GM19328 (cell line): ENCODE measurements at regions not wholly inside any gene's neighbourhood (a gene's known extent, or its start where the extent isn't known, plus 50 kb on each side); places are given as distances from the start of the nearest gene placed in this dataset.
"Not testable (repeated sequence)": the region's sequence is repeated elsewhere in the genome, so short reads cannot be mapped to it uniquely, and the experiment has no call there.

ENCODE experiments used
- ATAC-seq: cut with Tn5 transposase; IDR thresholded peaks from one replicate; pipeline ENCODE4 v1.9.1; 2021; ENCODE audit warnings: mild to moderate bottlenecking, moderate library complexity; ENCODE audit not compliant: unreplicated experiment

DNA sequence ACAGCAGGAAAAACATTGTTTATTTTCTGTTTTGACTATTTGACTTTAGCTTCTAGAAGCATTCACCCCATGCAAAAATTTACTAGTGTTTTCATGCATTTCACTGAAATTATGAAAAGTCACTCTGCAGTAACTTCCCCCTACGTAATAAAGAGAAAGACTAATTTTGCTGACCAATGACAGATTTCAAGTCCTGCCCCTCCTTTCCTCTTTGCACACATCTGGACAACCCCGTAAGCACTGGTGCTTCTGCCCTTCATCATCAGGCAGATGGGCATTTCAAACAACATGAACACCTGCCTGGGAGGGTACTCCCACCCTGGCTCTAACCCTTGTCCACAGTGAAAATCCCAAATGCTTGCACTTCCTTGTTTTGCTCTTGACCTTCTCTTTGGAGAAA, 815.0 kb upstream of the ID2 start:
- no peak for ATAC-seq

DNA sequence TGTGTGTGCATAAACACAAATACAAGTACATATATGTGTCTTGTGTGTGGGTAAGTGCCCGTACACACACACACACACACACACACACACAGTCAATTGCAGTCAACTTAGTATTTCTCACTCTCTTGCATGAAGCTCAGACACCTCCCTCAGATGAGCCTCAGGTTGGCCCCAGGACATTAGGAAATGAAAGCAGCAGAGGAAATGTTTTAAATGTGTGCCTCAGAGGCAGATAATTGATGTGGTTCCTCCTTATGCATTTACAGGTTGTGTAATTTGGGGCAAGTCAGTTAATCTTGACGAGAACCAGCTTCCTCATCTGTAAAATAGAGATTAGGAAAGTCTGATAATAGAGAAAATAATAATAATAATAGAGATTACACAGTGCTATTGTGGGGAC, 814.0 kb upstream of the ID2 start:
- ATAC-seq, result no peak

DNA sequence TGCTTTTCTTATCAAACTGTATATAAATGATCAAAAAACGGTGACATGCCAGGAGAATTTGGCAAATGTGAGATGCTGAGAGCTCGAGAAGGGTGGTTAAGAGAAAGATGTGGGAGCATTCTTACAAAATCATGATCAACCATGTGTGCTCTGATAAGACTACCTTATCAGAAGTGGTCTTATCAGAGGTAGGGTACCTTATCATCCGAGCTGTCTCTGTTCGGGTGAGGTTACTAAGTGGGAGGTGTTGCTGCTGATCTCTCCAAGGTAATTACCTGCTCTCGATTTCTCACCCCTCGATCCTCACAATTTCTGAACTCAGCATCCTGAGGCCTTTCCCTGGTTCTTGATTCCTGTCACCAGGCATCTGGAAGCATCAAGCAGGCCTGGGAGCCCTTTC, 813.0 kb upstream of the ID2 start:
- ATAC-seq, result no peak

DNA sequence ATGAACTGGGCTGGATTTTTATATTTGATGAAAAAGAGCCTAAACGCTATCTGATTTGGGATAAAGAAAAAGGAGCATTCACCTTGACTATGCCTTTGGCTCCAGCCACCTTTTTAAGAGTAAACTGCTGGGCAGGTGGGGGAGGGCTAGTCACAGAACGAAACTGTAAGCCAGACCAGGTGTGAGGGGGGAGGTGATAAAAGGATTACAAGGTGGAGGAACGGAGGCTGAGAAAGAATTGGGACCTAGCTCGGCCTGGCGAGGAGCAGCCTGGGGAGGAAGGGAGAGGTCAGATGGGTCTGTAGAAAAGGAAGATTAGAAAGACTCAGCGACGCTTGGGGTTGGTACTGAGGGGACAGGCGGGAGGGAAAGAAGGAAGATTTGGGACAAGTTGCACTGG, 805.4 kb upstream of the ID2 start:
- ATAC-seq, result not testable (repeated sequence)

DNA sequence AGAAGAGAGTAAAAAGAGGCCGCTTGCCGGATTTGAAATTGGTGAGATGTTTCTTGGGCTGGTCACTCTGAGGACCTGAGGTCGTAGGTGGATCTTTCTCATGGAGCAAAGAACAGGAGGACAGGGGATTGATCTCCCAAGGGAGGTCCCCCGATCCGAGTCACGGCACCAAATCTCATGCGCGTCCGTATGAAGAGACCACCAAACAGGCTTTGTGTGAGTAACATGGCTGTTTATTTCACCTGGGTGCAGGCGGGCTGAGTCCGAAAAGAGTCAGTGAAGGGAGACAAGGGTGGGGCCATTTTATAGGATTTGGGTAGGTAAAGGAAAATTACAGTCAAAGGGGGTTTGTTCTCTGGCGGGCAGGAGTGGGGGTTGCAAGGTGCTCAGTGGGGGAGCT, 803.6 kb upstream of the ID2 start:
- ATAC-seq, result not testable (repeated sequence)

DNA sequence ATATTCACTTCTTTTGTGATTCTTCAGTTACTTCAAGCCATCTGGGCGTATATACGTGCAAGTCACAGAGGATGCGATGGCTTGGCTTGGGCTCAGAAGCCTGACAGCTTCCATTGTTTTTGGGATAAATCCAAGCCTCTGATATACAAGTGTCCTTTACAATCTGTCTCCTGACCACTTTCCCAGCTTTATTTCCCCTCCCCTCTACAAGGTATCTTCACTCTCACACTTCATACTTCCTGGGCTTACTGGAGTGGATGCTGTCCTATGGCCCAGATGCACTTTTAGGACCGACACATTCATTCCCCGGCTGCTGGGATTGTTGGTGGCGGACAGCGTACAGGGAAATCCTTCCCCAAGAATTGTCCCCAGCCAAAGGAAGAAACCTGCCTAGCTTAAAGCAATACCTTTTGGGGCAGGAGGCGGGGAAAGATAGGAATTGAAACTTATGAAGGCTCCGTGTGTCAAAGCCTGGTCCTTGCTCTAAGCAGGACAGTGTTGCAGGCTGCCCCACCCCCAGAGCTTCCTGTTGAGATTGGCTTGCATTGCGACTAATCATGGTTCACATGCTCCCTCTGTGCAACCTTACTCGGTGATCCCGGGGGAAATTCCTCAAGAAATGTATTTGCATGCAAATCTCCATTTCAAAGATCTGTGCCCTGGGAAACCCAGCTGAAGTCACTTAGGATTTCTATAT, 802.9 kb upstream of the ID2 start:
- ATAC-seq, result no peak

DNA sequence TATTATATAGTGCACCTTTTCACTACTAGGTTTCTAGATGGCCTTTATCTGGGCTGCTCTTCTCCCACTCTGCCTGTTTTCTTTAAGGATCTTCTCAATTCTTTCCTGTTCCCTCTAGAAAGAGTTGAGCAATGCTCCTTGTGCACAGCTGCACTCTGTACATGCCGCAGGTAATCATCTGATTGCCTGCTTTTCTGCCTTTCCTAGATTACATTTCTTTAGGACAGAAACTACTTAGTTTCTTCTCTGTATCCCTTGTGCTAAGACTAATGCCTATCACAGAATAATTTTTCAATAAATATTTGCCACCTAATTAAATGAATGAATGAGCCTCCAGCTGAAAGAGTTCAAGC, 802.4 kb upstream of the ID2 start:
- no peak for ATAC-seq

DNA sequence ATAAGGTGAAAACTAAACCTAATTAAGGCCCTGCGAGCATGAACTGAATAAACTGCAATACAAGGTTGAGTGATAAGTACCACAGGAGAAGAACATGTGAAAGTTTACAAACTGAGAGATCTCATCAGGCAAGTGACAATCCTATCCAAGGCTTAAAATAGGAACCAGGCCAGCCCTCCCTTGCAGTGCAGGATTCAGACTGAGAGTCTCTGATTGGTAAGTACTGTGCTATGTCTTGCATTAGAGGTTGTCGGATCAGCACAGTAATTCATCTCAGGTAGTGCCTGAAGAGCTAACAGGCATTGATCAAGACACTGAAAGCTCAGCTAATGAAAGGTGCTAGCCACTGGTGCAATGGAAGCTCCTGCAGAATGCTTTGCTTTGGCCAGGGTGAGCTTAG, 801.7 kb upstream of the ID2 start:
- ATAC-seq, result no peak

DNA sequence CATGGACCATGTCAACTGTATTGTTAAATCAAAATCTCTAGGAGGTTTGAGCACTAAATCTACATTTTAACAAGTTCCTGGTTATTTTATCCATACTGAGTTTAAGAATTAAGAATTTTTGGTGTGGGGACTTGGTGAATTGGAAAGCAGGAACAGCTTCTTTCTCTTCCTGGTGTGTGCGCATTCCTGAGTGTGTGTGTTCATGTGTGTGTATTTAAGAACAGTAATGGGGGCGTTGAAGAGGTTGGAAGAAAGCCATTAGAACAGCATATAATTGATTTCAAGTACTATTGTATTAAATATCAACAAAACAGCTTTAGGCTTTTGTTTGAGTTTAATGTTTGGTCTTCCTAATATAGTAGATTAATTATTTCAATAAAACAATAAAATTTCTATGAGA, 801.3 kb upstream of the ID2 start:
- ATAC-seq, result no peak

DNA sequence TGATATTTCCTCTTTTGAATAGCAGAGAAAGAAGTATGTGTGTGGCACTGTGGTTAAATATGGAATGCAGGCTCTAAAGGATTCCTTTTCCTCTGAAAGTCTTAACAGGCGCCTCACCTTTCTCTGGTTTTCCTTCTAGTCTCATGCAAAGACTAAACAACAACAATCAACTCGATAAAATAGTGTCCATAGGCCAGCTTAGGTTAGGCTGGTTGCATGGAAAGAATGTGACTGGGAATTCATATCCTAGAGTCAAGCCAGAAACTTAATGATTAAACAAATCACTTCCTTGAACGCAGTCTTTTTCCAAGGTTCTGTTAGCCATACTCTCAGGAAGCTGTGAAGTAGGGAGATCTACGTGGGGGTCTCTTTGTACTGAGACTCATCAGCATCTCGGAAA, 800.8 kb upstream of the ID2 start:
- ATAC-seq, result no peak

DNA sequence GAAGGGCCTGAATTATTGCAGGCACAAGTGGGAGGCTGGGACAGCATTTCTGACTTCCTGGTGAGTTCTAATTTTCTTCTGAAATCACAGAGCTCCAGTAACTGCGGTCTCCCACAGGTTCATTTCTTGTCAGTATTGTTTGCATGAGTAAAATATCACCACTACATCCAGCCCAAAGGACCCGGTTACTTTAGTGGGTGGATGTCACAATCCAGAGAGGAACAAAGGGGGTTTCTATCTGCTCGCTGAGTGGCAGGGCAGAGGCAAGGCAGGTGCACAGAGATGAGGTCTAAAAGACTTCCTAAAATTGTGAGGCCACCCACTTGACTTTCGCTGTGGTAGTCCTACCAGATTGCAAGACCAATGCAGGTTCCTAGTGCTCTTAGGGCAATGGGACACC, 800.4 kb upstream of the ID2 start:
- no peak for ATAC-seq

DNA sequence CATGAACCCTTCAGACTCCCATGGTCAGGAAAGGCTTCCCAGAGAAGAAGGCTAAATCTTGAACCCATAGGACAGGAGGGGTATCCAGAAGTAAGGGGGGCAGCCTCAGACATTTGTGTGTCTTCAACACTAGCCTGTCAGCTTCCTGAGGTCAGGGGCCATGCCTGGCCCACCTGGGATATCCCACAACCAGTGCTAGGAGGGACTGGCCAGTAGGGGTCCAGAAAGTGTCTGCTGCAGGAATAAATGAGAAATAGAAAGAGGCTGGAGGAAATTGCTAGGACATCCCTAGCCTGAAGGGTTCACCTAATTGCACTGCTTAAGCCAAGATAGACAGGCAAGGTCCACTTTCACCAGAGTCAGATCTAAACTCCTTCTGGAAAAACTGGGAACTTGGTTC, 799.6 kb upstream of the ID2 start:
- ATAC-seq, result no peak

DNA sequence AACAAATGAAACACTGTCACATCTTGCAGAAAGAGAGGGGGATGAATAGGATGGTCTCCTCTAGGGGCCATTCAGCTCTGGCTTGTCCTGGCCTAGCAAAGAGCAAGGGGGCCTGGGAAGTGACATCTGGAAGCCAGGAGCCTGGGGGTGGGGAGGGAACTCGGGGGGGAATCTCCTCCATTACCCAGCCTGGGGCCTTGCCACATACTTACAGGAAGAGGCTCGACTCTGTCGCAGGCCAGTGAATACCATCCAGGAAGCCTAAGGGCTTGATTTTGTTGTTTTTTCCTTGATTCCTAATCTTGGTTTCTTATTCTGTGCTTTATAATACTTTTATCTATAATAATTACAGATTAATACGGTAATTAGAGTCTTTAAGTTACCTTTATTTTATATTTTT, 797.5 kb upstream of the ID2 start:
- no peak for ATAC-seq

DNA sequence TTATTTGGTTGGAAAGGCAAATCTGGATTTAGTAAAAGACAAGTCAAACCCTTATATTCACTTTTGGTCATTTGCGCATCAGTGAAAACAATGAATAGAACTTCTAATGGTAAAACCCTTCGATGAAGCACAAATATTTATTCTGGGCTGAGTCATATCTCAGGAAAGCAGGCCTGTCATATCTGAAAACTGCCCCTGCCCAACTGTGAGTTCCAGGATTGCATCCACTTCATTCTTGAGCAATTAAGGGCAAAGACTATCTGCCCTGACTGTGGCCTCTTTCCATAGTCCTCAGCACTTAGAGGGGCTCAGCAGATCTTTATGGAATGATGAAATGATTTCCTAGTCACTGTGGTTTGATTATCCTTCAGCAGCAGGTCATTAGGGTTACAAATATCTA, 795.2 kb upstream of the ID2 start:
- no peak for ATAC-seq

DNA sequence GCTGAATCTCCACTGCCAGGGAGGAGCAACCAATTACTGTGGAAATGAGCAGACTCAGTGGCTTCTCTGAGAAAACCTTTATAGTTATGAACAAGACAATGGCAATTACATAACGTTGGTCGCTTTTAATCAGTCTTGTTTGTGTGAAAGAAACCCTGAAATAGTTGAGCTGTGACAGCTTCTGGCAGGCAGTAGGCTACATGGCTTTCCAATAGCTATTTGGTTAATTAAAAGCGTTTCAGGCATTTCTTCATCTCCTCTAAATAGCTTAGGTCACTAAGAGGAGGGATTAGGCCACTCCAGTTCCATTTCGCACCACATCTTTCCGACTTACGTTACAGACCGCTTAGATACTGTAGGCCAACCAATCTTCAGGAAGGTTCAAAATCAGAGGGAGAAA, 794.4 kb upstream of the ID2 start:
- no peak for ATAC-seq

DNA sequence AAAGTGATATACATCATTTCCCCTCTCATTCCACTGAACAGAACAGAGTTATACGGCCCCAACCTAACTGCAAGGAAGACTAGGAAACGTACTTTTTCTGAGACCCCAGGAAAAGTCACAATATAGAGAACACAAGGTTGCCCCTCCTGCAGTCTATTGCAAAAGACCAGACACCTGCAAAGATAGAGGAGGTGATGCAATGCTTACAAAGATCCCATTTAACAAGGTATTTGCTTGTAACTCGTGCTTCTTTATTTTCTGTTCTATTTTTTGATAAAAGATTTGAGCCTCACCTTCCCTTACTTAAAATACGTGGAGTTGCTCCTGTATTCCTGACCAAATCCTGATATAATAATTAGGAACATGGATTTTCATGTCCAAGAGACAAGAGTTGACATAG, 793.0 kb upstream of the ID2 start:
- ATAC-seq, result no peak

DNA sequence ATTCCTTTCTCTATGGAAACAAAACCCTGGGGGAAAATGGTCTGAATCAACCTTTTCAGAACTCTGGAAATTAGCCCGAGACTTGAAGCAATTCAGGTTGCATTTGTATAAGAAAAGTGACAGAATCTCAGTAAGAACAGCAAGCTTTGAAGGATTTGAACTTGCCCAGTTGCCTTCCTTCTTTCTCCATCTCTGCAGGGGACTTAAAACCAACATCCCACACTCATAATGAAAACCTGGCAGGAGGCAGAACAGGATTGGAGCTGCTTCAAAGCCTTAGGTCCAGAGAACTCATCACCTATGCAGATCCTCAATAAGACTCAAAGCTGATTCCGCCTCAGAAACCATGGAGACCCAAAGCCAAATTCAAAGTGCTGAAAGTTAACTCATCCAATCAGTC, 790.5 kb upstream of the ID2 start:
- ATAC-seq, result no peak

DNA sequence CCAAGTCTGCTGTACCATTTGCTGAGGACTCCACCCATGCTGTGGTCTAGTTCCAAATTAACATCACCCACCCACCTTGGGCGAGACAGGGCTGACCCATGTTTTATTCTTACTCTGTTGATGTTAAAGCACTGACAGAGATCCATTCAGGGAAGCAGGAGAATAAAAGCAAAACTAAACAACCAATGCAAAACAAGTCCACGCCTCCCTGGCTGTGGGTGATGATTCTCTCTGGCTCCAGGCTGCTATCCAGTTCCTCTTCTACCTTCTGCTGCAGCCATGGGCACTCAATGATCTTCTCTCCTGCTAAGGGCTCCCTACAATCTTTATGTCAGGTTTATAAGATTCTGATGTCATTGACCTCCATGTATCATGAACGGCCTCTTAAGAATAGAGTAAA, 786.6 kb upstream of the ID2 start:
- ATAC-seq, result no peak

DNA sequence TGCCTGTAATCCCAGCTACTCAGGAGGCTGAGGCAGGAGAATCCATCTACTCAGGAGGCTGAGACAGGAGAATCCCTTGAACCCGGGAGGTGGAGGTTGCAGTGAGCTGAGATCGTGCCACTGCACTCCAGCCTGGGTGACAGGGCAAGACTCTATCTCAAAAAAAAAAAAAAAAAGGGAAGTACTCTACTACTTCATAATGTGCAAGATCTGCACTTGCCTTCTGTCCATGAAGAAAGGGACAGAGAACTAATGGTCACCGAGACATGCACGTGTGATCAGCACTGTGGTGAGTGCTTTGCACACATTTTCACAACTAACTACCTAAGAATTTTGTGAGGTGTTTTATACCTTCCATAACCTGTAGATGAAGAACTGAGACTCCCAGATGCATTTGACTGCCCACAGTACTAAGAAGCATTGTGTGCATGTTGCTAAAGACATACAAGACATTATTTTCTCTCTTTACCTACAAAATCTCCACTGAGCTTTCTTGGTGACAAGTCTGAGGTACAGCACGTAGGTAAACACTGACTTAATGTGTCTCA, 784.8 kb upstream of the ID2 start:
- ATAC-seq, result no peak

DNA sequence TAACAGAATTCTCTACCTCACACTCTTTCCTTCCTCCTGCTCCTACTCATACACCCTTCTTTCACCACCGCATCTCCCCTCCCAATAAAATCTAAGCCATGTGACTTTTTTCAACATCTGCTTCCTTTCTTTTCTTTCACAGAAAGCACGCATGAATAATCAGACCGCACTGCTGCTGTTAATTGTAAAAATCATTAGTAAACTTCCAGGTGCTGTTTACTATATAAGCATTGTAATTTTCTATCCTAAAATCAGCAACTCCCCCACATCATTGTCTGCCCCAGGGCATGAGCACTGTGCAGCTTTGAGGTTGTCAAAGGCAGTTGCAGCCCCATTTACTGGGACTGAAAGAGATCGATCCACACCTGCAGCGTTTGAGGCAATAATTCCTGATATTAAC, 782.6 kb upstream of the ID2 start:
- no peak for ATAC-seq

DNA sequence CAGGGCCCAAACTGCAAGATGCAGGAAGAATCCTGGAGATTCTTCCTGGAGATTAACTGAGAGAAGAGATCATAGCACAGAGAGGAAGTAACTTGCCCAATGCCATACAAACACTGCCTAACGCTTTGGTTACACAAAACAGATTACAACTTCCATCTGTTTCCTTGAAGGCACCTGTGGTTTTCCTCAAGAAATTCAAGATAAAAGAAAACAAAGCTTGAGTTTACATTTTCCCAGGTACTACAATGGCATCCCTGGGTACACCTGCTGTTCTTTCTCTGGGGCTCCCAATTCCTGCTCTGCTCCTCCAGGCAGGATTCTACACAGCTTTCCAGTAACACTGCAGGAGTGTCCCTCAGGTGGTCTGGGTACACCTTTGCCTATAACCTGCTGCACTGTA, 781.9 kb upstream of the ID2 start:
- no peak for ATAC-seq

DNA sequence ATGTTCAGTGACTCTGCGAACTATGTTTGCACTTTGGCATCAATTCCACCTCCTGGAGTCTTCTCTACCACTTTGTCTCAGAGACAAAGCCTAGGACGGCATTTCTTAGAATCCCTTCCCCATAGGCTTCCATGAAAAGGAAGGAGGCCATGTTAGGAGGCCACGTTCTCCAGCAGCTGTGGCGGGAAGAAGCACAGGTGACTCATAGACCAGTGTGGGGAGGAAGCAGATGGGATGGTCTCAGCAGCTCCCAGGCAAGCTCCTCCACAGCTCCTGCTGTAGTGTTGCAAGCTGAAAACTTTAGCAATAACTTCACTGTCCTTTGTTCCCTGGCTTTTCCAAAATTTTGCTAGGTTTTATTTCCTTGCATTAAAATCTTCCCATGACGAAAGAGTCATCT, 781.3 kb upstream of the ID2 start:
- no peak for ATAC-seq

DNA sequence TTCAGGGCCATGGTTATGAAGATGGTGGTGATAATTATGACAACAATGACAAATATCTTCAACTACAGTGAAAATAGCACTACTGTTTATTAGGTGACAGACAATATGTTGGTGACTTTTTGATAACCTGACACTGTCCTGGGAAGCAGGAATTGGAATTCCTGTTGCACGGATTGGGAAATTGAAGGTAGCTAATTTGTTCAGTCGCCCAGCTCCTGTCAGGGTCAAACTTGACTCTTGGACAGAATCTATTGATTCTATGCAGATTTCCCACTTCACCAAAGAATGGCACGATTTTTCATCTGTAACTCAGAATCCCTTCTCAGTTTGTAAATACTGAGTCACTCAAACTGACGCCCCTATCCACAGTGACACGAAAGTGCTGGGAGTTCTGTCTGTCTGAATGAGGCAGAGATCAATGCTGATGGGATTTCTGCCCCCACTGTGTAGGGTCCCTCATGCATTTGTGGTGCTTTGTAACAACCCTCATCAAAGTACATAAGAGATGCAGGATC, 779.5 kb upstream of the ID2 start:
- no peak for ATAC-seq
